ENCODE measurements at regions not wholly inside any gene's neighbourhood (a gene's known extent, or its start where the extent isn't known, plus 50 kb on each side); places are given as distances from the start of the nearest gene placed in this dataset.

GRCh38 chr19:30853036-30853435 is 480.9 kb downstream of the ZNF536 start:
- Mint-ChIP-seq H3K27me3 (ENCODE audit: insufficient read depth) (no peaks in the 10 kb centered on the region), H3K4me3 (no peak overlapping the region), H3K36me3 (ENCODE audit: low read depth) (no peaks in the 10 kb centered on the region), H3K9me3 (no peaks in the 10 kb centered on the region), H3K4me1 (no peaks in the 10 kb centered on the region), H3K27ac (no peak overlapping the region)
- H3K27ac ChIP-seq (ENCODE audit: low read depth, low read length) = no peak overlapping the region
- H3K9me3 ChIP-seq (ENCODE audit: control insufficient read depth, low read length) = no peaks in the 10 kb centered on the region
- no peak for DNase-seq
- no peak overlapping the region for H3K9ac ChIP-seq (ENCODE audit: extremely low read depth, low read length, poor library complexity, severe bottlenecking)
- 87 to 100% methylated on average over 1 to 3 of the region's 3 CpGs for WGBS, 2 experiments (ENCODE audit: insufficient coverage in 1 of 2, insufficient read length in 1 of 2)
- TF ChIP-seq CTCF (conservative IDR thresholded peaks at IDR 0.05) = no peak
- H3K36me3 ChIP-seq (ENCODE audit: control insufficient read depth, insufficient read depth, low read length) = no peaks in the 10 kb centered on the region
- no peak overlapping the region for H3K4me3 ChIP-seq (ENCODE audit: low read length)
- no peaks in the 10 kb centered on the region for H3K27me3 ChIP-seq (ENCODE audit: control insufficient read depth, insufficient read depth, low read length, poor library complexity, severe bottlenecking)
- H3K4me1 ChIP-seq (ENCODE audit: control insufficient read depth, insufficient read depth, low read length) = no peaks in the 10 kb centered on the region

GRCh38 chr19:30852168-30852567 is 480.0 kb downstream of the ZNF536 start:
- TF ChIP-seq CTCF (conservative IDR thresholded peaks at IDR 0.05) = no peak
- H3K9me3 Mint-ChIP-seq = no peaks in the 10 kb centered on the region

DNA sequence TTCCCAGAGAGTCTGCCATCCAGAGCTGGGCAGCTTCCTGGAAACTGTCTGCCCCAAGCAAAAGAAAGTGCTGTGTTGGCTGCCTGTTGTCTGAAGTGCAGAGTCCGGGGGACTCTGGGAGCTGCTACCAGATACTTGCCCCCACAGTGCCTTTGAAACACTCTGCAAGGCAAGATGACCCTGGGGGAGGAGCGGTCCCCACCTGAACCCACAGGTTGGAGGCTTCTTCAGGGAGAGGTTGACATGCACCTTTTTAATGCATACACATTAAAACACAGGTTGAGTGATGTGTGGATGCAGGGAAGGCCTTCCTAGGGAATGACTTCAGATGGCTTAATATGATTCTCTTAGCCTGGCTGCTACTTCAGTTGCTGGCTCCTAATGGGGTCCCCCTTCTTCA is 479.5 kb downstream of the ZNF536 start:
- WGBS, 2 experiments (ENCODE audit: insufficient coverage in 1 of 2, insufficient read length in 1 of 2) = 80 to 98% methylated on average over 2 of the region's 2 CpGs
- Mint-ChIP-seq H3K9me3 (no peaks in the 10 kb centered on the region), H3K27me3 (ENCODE audit: insufficient read depth) (no peaks in the 10 kb centered on the region), H3K4me3 (no peak overlapping the region), H3K27ac (no peak overlapping the region), H3K36me3 (ENCODE audit: low read depth) (no peaks in the 10 kb centered on the region), H3K4me1 (no peaks in the 10 kb centered on the region)
- Histone ChIP-seq H3K9ac (ENCODE audit: extremely low read depth, low read length, poor library complexity, severe bottlenecking) (no peak overlapping the region), H3K4me1 (ENCODE audit: control insufficient read depth, insufficient read depth, low read length) (no peaks in the 10 kb centered on the region), H3K4me3 (ENCODE audit: low read length) (no peak overlapping the region), H3K27ac (ENCODE audit: low read depth, low read length) (no peak overlapping the region), H3K9me3 (ENCODE audit: control insufficient read depth, low read length) (no peaks in the 10 kb centered on the region), H3K27me3 (ENCODE audit: control insufficient read depth, insufficient read depth, low read length, poor library complexity, severe bottlenecking) (no peaks in the 10 kb centered on the region), H3K36me3 (ENCODE audit: control insufficient read depth, insufficient read depth, low read length) (no peaks in the 10 kb centered on the region)
- DNase-seq = no peak
- no peak for TF ChIP-seq CTCF (conservative IDR thresholded peaks at IDR 0.05)

More at GRCh38 chr19:30852168-30852567, 480.0 kb downstream of the ZNF536 start:
- Histone ChIP-seq H3K36me3 (ENCODE audit: control insufficient read depth, insufficient read depth, low read length) (no peaks in the 10 kb centered on the region), H3K27ac (ENCODE audit: low read depth, low read length) (no peak overlapping the region), H3K27me3 (ENCODE audit: control insufficient read depth, insufficient read depth, low read length, poor library complexity, severe bottlenecking) (no peaks in the 10 kb centered on the region), H3K4me1 (ENCODE audit: control insufficient read depth, insufficient read depth, low read length) (no peaks in the 10 kb centered on the region), H3K9me3 (ENCODE audit: control insufficient read depth, low read length) (no peaks in the 10 kb centered on the region), H3K9ac (ENCODE audit: extremely low read depth, low read length, poor library complexity, severe bottlenecking) (no peak overlapping the region), H3K4me3 (ENCODE audit: low read length) (no peak overlapping the region)
- 92 to 95% methylated on average over 7 to 10 of the region's 10 CpGs for WGBS, 2 experiments (ENCODE audit: insufficient coverage in 1 of 2, insufficient read length in 1 of 2)
- Mint-ChIP-seq H3K27ac (no peak overlapping the region), H3K4me1 (no peaks in the 10 kb centered on the region), H3K36me3 (ENCODE audit: low read depth) (no peaks in the 10 kb centered on the region), H3K4me3 (no peak overlapping the region), H3K27me3 (ENCODE audit: insufficient read depth) (no peaks in the 10 kb centered on the region)
- no peak for DNase-seq

All from endodermal cell (in vitro differentiated cells).